H9 (cell line): ENCODE measurements at regions not wholly inside any gene's neighbourhood (a gene's known extent, or its start where the extent isn't known, plus 50 kb on each side); places are given as distances from the start of the nearest gene placed in this dataset.

ENCODE experiments used
- DNase-seq: peaks from one replicate; pipeline ENCODE4 v3.0.0-alpha.2; 2017
- H2AFZ ChIP-seq: one replicate; pipeline ENCODE4 v1.6.1; 2013; ENCODE audit warnings: mild to moderate bottlenecking, low read length, control low read depth, moderate library complexity
- H2AK5ac ChIP-seq: 2 replicates; pipeline ENCODE4 v1.6.1; 2013; ENCODE audit warnings: low read length, control low read depth, mixed read lengths; ENCODE audit not compliant: insufficient read length
- H2BK120ac ChIP-seq: one replicate; pipeline ENCODE4 v1.6.1; 2013; ENCODE audit warnings: low read depth, mild to moderate bottlenecking, low read length, control low read depth, inconsistent platforms; ENCODE audit not compliant: poor library complexity, severe bottlenecking
- H2BK12ac ChIP-seq: 2 replicates; pipeline ENCODE4 v1.6.1; 2013; ENCODE audit warnings: low read length, control low read depth, mixed read lengths, low read depth; ENCODE audit not compliant: insufficient read length
- H2BK15ac ChIP-seq: 2 replicates; pipeline ENCODE4 v1.6.1; 2013; ENCODE audit warnings: low read depth, low read length, control low read depth
- H2BK20ac ChIP-seq: one replicate; pipeline ENCODE4 v1.6.1; 2013; ENCODE audit warnings: low read depth, mild to moderate bottlenecking, low read length, control low read depth, inconsistent platforms; ENCODE audit not compliant: poor library complexity, severe bottlenecking
- H2BK5ac ChIP-seq: 2 replicates; pipeline ENCODE4 v1.6.1; 2013; ENCODE audit warnings: low read length, control low read depth, mixed read lengths; ENCODE audit not compliant: insufficient read length
- H3K14ac ChIP-seq: 2 replicates; pipeline ENCODE4 v1.6.1; 2013; ENCODE audit warnings: low read length, control low read depth; ENCODE audit not compliant: insufficient read depth
- H3K18ac ChIP-seq: 2 replicates; pipeline ENCODE4 v1.6.1; 2013; ENCODE audit warnings: low read depth, mild to moderate bottlenecking, mixed read lengths, low read length, control low read depth; ENCODE audit not compliant: insufficient read length
- H3K23ac ChIP-seq: 2 replicates; pipeline ENCODE4 v1.6.1; 2013; ENCODE audit warnings: low read length, control low read depth, mixed read lengths, low read depth; ENCODE audit not compliant: insufficient read length
- H3K23me2 ChIP-seq: 2 replicates; pipeline ENCODE4 v1.6.1; 2013; ENCODE audit warnings: low read depth, mild to moderate bottlenecking, mixed read lengths, low read length, control low read depth; ENCODE audit not compliant: insufficient read length, poor library complexity, severe bottlenecking
- H3K27ac ChIP-seq: 2 replicates; pipeline ENCODE4 v1.5.1; 2013; ENCODE audit warnings: low read length, control low read depth, mixed read lengths, low read depth; ENCODE audit not compliant: insufficient read length
- H3K27me3 ChIP-seq: 2 replicates; pipeline ENCODE4 v1.6.1; 2013; ENCODE audit warnings: low read length, control low read depth, inconsistent platforms; ENCODE audit not compliant: insufficient read depth
- H3K4ac ChIP-seq: 2 replicates; pipeline ENCODE4 v1.6.1; 2013; ENCODE audit warnings: low read depth, mild to moderate bottlenecking, control low read depth, inconsistent platforms, low read length, moderate library complexity
- H3K4me1 ChIP-seq: 2 replicates; pipeline ENCODE4 v1.6.1; 2013; ENCODE audit warnings: low read length, control low read depth, inconsistent platforms; ENCODE audit not compliant: insufficient read depth
- H3K4me2 ChIP-seq: 2 replicates; pipeline ENCODE4 v1.6.1; 2013; ENCODE audit warnings: low read length, control low read depth, mixed read lengths; ENCODE audit not compliant: insufficient read length, insufficient read depth
- H3K56ac ChIP-seq: 2 replicates; pipeline ENCODE4 v1.6.1; 2013; ENCODE audit warnings: low read depth, mild to moderate bottlenecking, mixed read lengths, low read length, control low read depth; ENCODE audit not compliant: insufficient read length
- H3K79me1 ChIP-seq: 2 replicates; pipeline ENCODE4 v1.6.1; 2013; ENCODE audit warnings: low read depth, mild to moderate bottlenecking, moderate library complexity, low read length, control low read depth, inconsistent platforms; ENCODE audit not compliant: insufficient read depth, poor library complexity, severe bottlenecking
- H3K79me2 ChIP-seq: 2 replicates; pipeline ENCODE4 v1.6.1; 2013; ENCODE audit warnings: low read length, control low read depth, inconsistent platforms; ENCODE audit not compliant: insufficient read depth
- H3K9ac ChIP-seq: 2 replicates; pipeline ENCODE4 v1.6.1; 2013; ENCODE audit warnings: low read length, control low read depth, mixed read lengths; ENCODE audit not compliant: insufficient read length; ENCODE audit errors: extremely low read depth
- H3K9me3 ChIP-seq: one replicate; pipeline ENCODE4 v1.6.1; 2013; ENCODE audit warnings: low read depth, low read length, inconsistent platforms; ENCODE audit not compliant: control insufficient read depth
- H3T11ph ChIP-seq: one replicate; pipeline ENCODE4 v1.6.1; 2013; ENCODE audit warnings: mild to moderate bottlenecking, low read length, control low read depth, inconsistent platforms
- H4K20me1 ChIP-seq: one replicate; pipeline ENCODE4 v1.6.1; 2013; ENCODE audit not compliant: control insufficient read depth, insufficient read length, insufficient read depth
- H4K5ac ChIP-seq: 2 replicates; pipeline ENCODE4 v1.6.1; 2013; ENCODE audit warnings: low read depth, mild to moderate bottlenecking, mixed read lengths, low read length, control low read depth; ENCODE audit not compliant: insufficient read length
- H4K8ac ChIP-seq: replicated peaks from 2 replicates; pipeline ENCODE4 v1.6.1; 2013; ENCODE audit warnings: low read length, control low read depth, mixed read lengths, low read depth; ENCODE audit not compliant: insufficient read length
- H4K91ac ChIP-seq: 2 replicates; pipeline ENCODE4 v1.6.1; 2013; ENCODE audit warnings: low read depth, mild to moderate bottlenecking, moderate library complexity, mixed read lengths, low read length, control low read depth; ENCODE audit not compliant: insufficient read length
- H3K27ac Mint-ChIP-seq, 3 experiments: 2 replicates in 2 of 3; 3 replicates in 1 of 3; pipeline ENCODE4 v1.8.0; 2020 to 2021; ENCODE audit warnings: mixed read lengths in 3 of 3, mild to moderate bottlenecking in 1 of 3, moderate library complexity in 1 of 3
- H3K27me3 Mint-ChIP-seq: 2 replicates; pipeline ENCODE4 v1.8.0; 2021; ENCODE audit warnings: low read depth, mild to moderate bottlenecking, moderate library complexity, mixed read lengths
- H3K36me3 Mint-ChIP-seq, 3 experiments: 2 replicates in 2 of 3; 3 replicates in 1 of 3; pipeline ENCODE4 v1.8.0; 2020 to 2021; ENCODE audit warnings: low read depth in 3 of 3, mixed read lengths in 3 of 3; ENCODE audit not compliant: insufficient read depth in 1 of 3
- H3K4me1 Mint-ChIP-seq, 2 experiments: 2 replicates each; pipeline ENCODE4 v1.8.0; 2020; ENCODE audit warnings: mixed read lengths in 2 of 2
- H3K4me3 Mint-ChIP-seq, 2 experiments: 2 replicates in 1 of 2; 3 replicates in 1 of 2; pipeline ENCODE4 v1.8.0; 2020 to 2021; ENCODE audit warnings: mild to moderate bottlenecking in 2 of 2, mixed read lengths in 2 of 2, moderate library complexity in 1 of 2
- H3K9me3 Mint-ChIP-seq, 2 experiments: 2 replicates in 1 of 2; 3 replicates in 1 of 2; pipeline ENCODE4 v1.8.0; 2020; ENCODE audit warnings: mild to moderate bottlenecking in 2 of 2, mixed read lengths in 2 of 2, moderate library complexity in 1 of 2
- whole genome bisulfite sequencing: extraction: QIAGEN DNeasy Blood & Tissue Kit; methylation state at CpG from one replicate; pipeline ENCODE4 v1.1.7; 2013; ENCODE audit warnings: missing lambda C conversion rate, low lambda C conversion rate, mixed read lengths; ENCODE audit not compliant: insufficient read length; ENCODE audit errors: extremely low coverage; 5-methylcytosine and 5-hydroxymethylcytosine counted together
- TF ChIP-seq, protein P1 (sequence below): fragments of 200-600 bp; sonication (generic); conservative IDR thresholded peaks from 3 replicates; pipeline ENCODE4 v1.8.0; 2021; ENCODE audit warnings: antibody characterized with exemption, mild to moderate bottlenecking

DNA sequence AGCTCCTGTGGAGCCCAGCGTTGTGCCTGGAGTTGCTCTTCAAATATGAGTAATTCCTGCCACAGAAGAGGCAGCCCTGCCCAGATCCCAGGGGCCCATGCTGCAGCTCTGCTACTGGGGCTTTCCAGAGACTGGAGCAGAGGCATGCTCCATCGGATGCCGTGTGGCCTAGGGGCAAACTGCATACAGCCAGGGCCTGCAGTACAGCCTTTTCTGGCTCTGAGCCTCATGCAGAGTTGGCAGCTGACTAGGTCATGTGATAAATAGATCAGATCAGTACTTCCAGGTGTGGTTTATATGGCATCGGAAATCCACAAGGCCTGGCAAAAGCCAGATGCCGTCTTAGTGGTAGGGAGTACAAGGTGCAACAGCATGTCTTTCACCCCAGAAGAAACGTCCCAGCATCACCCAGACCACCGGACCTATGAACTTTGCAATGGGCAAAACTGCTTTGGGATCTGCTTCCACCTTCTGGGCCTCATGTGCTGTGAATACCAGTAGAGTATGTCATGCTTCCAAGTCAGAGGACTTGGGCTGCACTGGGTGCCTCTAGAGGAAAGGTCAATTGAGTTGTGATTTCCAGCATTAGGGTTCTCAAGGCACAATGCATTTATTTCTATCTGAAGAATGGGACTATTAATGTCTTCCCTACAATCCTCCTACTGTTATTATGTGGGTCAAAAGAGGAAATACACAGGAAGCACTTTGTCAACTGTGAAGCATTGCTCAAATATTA lies 250.7 kb upstream of the ZNF32 start:
- peaks cover under 1% of the 10 kb centered on the region for H3K27me3 Mint-ChIP-seq
- TF ChIP-seq, protein P1, sequence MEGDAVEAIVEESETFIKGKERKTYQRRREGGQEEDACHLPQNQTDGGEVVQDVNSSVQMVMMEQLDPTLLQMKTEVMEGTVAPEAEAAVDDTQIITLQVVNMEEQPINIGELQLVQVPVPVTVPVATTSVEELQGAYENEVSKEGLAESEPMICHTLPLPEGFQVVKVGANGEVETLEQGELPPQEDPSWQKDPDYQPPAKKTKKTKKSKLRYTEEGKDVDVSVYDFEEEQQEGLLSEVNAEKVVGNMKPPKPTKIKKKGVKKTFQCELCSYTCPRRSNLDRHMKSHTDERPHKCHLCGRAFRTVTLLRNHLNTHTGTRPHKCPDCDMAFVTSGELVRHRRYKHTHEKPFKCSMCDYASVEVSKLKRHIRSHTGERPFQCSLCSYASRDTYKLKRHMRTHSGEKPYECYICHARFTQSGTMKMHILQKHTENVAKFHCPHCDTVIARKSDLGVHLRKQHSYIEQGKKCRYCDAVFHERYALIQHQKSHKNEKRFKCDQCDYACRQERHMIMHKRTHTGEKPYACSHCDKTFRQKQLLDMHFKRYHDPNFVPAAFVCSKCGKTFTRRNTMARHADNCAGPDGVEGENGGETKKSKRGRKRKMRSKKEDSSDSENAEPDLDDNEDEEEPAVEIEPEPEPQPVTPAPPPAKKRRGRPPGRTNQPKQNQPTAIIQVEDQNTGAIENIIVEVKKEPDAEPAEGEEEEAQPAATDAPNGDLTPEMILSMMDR, result no peak
- no peak overlapping the region for H3K4ac ChIP-seq

More for the DNA sequence above, 250.7 kb upstream of the ZNF32 start:
- Mint-ChIP-seq H3K27ac (no peak overlapping the region; a peak in 1 of 7 replicates), H3K36me3 (no peaks in the 10 kb centered on the region; a peak in 2 of 7 replicates), H3K4me3 (no peak overlapping the region), H3K9me3 (no peaks in the 10 kb centered on the region), H3K4me1 (no peaks in the 10 kb centered on the region)
- no peak for DNase-seq
- H3T11ph ChIP-seq, result no peak overlapping the region
- no peak overlapping the region for H3K18ac ChIP-seq
- H4K8ac ChIP-seq, result no peak overlapping the region
- H4K5ac ChIP-seq, result no peak overlapping the region
- no peaks in the 10 kb centered on the region for H3K23me2 ChIP-seq
- H2BK20ac ChIP-seq, result no peak overlapping the region
- H3K4me2 ChIP-seq, result no peak overlapping the region
- H3K9ac ChIP-seq, result no peak overlapping the region
- H3K23ac ChIP-seq, result no peak overlapping the region
- H3K27me3 ChIP-seq, result no peaks in the 10 kb centered on the region
- no peak overlapping the region for H3K27ac ChIP-seq
- no peaks in the 10 kb centered on the region for H3K4me1 ChIP-seq
- H3K79me1 ChIP-seq, result no peaks in the 10 kb centered on the region
- H3K79me2 ChIP-seq, result no peaks in the 10 kb centered on the region
- no peak overlapping the region for H2AFZ ChIP-seq
- no peak overlapping the region for H2BK12ac ChIP-seq
- no peak overlapping the region for H2BK5ac ChIP-seq
- WGBS, result no CpG with 5 or more reads among the region's 7 CpGs
- H3K56ac ChIP-seq, result no peak overlapping the region
- no peak overlapping the region for H2BK15ac ChIP-seq
- H3K14ac ChIP-seq, result no peak overlapping the region
- no peaks in the 10 kb centered on the region for H3K9me3 ChIP-seq
- no peak overlapping the region for H2BK120ac ChIP-seq
- H4K91ac ChIP-seq, result no peak overlapping the region
- H2AK5ac ChIP-seq, result no peak overlapping the region
- no peaks in the 10 kb centered on the region for H4K20me1 ChIP-seq
